ENCODE measurements at regions not wholly inside any gene's neighbourhood (a gene's known extent, or its start where the extent isn't known, plus 50 kb on each side); places are given as distances from the start of the nearest gene placed in this dataset.
"Not testable (repeated sequence)": the region's sequence is repeated elsewhere in the genome, so short reads cannot be mapped to it uniquely, and the experiment has no call there.

GRCh38 chr5:5739490-5739945, 317.0 kb downstream of the ICE1 start:
- Histone ChIP-seq H4K20me1 (ENCODE audit: low read depth) (no peaks in the 10 kb centered on the region), H3K36me3 (no peaks in the 10 kb centered on the region), H3K79me2 (ENCODE audit: low read depth) (no peaks in the 10 kb centered on the region), H3K4me1 (no peaks in the 10 kb centered on the region), H3K4me3 (no peak overlapping the region), H3K27ac (no peak overlapping the region), H3K9me3 (ENCODE audit: low read depth) (peaks cover 13% of the 10 kb centered on the region), H3K27me3 (no peaks in the 10 kb centered on the region), H2AFZ (replicated peaks) (no peak overlapping the region), H3K9ac (no peak overlapping the region), H3F3A (ENCODE audit: low read depth) (no peaks in the 10 kb centered on the region), H3K4me2 (no peak overlapping the region)
- Mint-ChIP-seq H3K36me3 (no peaks in the 10 kb centered on the region), H3K9me3 (peaks cover 13% of the 10 kb centered on the region), H3K27ac (no peak overlapping the region), H3K4me1 (no peaks in the 10 kb centered on the region), H3K27me3 (ENCODE audit: insufficient read depth, low read depth) (no peaks in the 10 kb centered on the region), H3K4me3 (no peak overlapping the region)
- TF ChIP-seq, protein P1, sequence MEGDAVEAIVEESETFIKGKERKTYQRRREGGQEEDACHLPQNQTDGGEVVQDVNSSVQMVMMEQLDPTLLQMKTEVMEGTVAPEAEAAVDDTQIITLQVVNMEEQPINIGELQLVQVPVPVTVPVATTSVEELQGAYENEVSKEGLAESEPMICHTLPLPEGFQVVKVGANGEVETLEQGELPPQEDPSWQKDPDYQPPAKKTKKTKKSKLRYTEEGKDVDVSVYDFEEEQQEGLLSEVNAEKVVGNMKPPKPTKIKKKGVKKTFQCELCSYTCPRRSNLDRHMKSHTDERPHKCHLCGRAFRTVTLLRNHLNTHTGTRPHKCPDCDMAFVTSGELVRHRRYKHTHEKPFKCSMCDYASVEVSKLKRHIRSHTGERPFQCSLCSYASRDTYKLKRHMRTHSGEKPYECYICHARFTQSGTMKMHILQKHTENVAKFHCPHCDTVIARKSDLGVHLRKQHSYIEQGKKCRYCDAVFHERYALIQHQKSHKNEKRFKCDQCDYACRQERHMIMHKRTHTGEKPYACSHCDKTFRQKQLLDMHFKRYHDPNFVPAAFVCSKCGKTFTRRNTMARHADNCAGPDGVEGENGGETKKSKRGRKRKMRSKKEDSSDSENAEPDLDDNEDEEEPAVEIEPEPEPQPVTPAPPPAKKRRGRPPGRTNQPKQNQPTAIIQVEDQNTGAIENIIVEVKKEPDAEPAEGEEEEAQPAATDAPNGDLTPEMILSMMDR (IDR thresholded peaks at IDR 0.05): no peak
- TF ChIP-seq EZH2phosphoT487 (IDR thresholded peaks at IDR 0.05) (no peak), EZH2 (IDR thresholded peaks at IDR 0.05) (no peak)
- DNase-seq (ENCODE audit: low spot score): no peak

GRCh38 chr5:5738797-5739489, 316.5 kb downstream of the ICE1 start:
- H3K9me3 Mint-ChIP-seq: peaks cover 11% of the 10 kb centered on the region
- H3K36me3 Mint-ChIP-seq: no peaks in the 10 kb centered on the region
- TF ChIP-seq EZH2phosphoT487 (IDR thresholded peaks at IDR 0.05) (no peak), EZH2 (IDR thresholded peaks at IDR 0.05) (no peak)
- TF ChIP-seq, protein P1 (IDR thresholded peaks at IDR 0.05): no peak
- Histone ChIP-seq H3K27me3 (no peaks in the 10 kb centered on the region), H3K4me1 (no peaks in the 10 kb centered on the region), H3K4me2 (no peak overlapping the region), H2AFZ (replicated peaks) (no peak overlapping the region), H3K36me3 (no peaks in the 10 kb centered on the region), H3K9me3 (ENCODE audit: low read depth) (peaks cover 7% of the 10 kb centered on the region), H4K20me1 (ENCODE audit: low read depth) (no peaks in the 10 kb centered on the region), H3K4me3 (no peak overlapping the region), H3K27ac (no peak overlapping the region), H3F3A (ENCODE audit: low read depth) (no peaks in the 10 kb centered on the region), H3K79me2 (ENCODE audit: low read depth) (no peaks in the 10 kb centered on the region), H3K9ac (no peak overlapping the region)
- DNase-seq (ENCODE audit: low spot score): no peak
- H3K27me3 Mint-ChIP-seq (ENCODE audit: insufficient read depth, low read depth): no peaks in the 10 kb centered on the region
- no peak overlapping the region for H3K27ac Mint-ChIP-seq
- H3K4me1 Mint-ChIP-seq: no peaks in the 10 kb centered on the region
- no peak overlapping the region for H3K4me3 Mint-ChIP-seq

DNA sequence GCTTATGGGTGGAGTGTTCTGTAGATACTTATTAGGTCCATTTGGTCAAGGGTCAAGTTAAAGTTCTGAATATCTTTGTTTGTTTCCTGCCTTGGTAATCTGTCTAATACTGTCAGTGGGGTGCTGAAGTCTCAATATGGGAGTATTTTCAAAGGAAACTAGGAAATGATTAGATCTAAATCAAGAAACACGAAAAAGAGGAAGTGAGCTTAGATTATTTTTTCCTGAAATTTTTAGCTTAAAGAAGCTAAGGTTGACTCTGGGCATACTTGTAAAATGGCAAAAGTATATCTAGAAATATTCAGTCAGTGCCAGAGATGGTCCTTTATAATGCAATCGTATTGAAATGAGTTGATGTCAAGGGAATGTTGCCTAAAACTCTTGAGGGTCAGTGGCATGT, 313.5 kb downstream of the ICE1 start:
- H3K9me3 ChIP-seq (ENCODE audit: low read depth): no peaks in the 10 kb centered on the region
- TF ChIP-seq, protein P1 (IDR thresholded peaks at IDR 0.05): no peak
- no peak overlapping the region for H2AFZ ChIP-seq (replicated peaks)
- H3K4me1 Mint-ChIP-seq: no peaks in the 10 kb centered on the region
- DNase-seq (ENCODE audit: low spot score): no peak
- no peak overlapping the region for H3K9ac ChIP-seq
- peaks cover 2% of the 10 kb centered on the region for H3K9me3 Mint-ChIP-seq
- H3K36me3 Mint-ChIP-seq: no peaks in the 10 kb centered on the region
- H3F3A ChIP-seq (ENCODE audit: low read depth): no peaks in the 10 kb centered on the region
- H3K79me2 ChIP-seq (ENCODE audit: low read depth): no peaks in the 10 kb centered on the region
- no peaks in the 10 kb centered on the region for H3K4me1 ChIP-seq
- H3K27ac ChIP-seq: no peak overlapping the region
- no peak overlapping the region for H3K4me3 Mint-ChIP-seq
- no peak overlapping the region for H3K27ac Mint-ChIP-seq
- H3K27me3 Mint-ChIP-seq (ENCODE audit: insufficient read depth, low read depth): no peaks in the 10 kb centered on the region
- H3K27me3 ChIP-seq: no peaks in the 10 kb centered on the region
- no peaks in the 10 kb centered on the region for H3K36me3 ChIP-seq
- no peak overlapping the region for H3K4me3 ChIP-seq
- no peak overlapping the region for H3K4me2 ChIP-seq
- H4K20me1 ChIP-seq (ENCODE audit: low read depth): no peaks in the 10 kb centered on the region

DNA sequence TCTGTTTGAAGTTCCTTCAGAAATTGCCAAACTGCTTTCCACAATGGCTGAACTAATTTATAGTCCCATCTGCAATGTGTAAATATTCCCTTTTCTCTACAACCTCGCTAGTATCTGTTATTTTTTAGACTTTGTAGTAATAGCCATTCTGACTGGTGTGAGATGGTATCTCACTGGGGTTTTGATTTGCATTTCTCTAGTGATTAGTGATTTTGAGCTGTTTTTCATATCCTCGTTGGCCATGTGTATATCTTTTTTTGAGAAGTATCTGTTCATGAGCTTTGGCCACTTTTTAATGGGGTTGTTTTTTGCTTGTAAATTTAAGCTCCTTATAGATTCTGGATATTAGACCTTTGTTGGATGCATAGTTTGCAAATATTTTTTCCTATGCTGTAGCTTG, 310.6 kb downstream of the ICE1 start:
- H3K4me3 Mint-ChIP-seq; H3K27me3 ChIP-seq; H2AFZ ChIP-seq (replicated peaks); H3K27ac Mint-ChIP-seq; H3K4me3 ChIP-seq; H3K36me3 ChIP-seq; H3K36me3 Mint-ChIP-seq; H3K4me2 ChIP-seq; H3K4me1 Mint-ChIP-seq; H3K4me1 ChIP-seq; H3K27ac ChIP-seq; H4K20me1 ChIP-seq (ENCODE audit: low read depth); H3K9me3 Mint-ChIP-seq; DNase-seq (ENCODE audit: low spot score); H3K27me3 Mint-ChIP-seq (ENCODE audit: insufficient read depth, low read depth); H3F3A ChIP-seq (ENCODE audit: low read depth); H3K9me3 ChIP-seq (ENCODE audit: low read depth); H3K79me2 ChIP-seq (ENCODE audit: low read depth); H3K9ac ChIP-seq: not testable (repeated sequence)

All from neural progenitor cell (in vitro differentiated cells).